Kidney epithelial cell (primary cell): ENCODE measurements at regions not wholly inside any gene's neighbourhood (a gene's known extent, or its start where the extent isn't known, plus 50 kb on each side); places are given as distances from the start of the nearest gene placed in this dataset.

Experiments used
- DNase-seq: peaks from one replicate; pipeline ENCODE4 v3.0.0-alpha.2; 2010; ENCODE audit warnings: low read depth
- H3K27me3 ChIP-seq: 2 replicates; pipeline ENCODE4 v1.6.0; 2011; ENCODE audit warnings: low read length; ENCODE audit not compliant: control insufficient read depth, insufficient read depth
- H3K36me3 ChIP-seq: 2 replicates; pipeline ENCODE4 v1.5.1; 2011; ENCODE audit warnings: low read length; ENCODE audit not compliant: control insufficient read depth, insufficient read depth
- H3K4me3 ChIP-seq: 2 replicates; pipeline ENCODE4 v1.5.1; 2011; ENCODE audit warnings: low read depth, mild to moderate bottlenecking, control low read depth, low read length
- TF ChIP-seq, protein P1 (sequence below): IDR thresholded peaks from 2 replicates; pipeline ENCODE4 v1.5.1; 2011; ENCODE audit warnings: mild to moderate bottlenecking, moderate library complexity, low read length, control low read depth, inconsistent platforms; ENCODE audit not compliant: insufficient read depth, poor library complexity, severe bottlenecking

DNA sequence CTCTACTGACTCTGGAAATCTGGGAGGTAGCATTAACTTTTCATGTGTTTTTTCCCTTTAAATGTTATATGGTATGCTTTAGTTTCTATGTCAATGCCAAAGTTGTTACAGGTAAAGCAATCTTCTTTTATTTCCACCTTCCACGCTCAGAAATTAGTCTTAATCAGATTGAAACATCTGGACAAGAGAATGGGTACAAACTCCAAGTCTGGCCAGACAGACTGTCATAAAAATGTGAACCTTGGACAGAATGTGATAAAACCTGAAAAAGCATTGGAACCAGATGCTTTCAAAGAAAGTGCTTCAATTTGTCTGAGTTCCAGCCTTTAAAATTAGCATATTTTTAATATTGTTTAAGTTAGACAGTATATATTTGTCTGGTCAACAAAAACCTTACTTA is 110.7 kb upstream of the P2RY1 start:
- TF ChIP-seq, protein P1, sequence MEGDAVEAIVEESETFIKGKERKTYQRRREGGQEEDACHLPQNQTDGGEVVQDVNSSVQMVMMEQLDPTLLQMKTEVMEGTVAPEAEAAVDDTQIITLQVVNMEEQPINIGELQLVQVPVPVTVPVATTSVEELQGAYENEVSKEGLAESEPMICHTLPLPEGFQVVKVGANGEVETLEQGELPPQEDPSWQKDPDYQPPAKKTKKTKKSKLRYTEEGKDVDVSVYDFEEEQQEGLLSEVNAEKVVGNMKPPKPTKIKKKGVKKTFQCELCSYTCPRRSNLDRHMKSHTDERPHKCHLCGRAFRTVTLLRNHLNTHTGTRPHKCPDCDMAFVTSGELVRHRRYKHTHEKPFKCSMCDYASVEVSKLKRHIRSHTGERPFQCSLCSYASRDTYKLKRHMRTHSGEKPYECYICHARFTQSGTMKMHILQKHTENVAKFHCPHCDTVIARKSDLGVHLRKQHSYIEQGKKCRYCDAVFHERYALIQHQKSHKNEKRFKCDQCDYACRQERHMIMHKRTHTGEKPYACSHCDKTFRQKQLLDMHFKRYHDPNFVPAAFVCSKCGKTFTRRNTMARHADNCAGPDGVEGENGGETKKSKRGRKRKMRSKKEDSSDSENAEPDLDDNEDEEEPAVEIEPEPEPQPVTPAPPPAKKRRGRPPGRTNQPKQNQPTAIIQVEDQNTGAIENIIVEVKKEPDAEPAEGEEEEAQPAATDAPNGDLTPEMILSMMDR = no peak
- Histone ChIP-seq H3K36me3 (no peaks in the 10 kb centered on the region), H3K27me3 (no peaks in the 10 kb centered on the region), H3K4me3 (no peak overlapping the region)
- no peak for DNase-seq

DNA sequence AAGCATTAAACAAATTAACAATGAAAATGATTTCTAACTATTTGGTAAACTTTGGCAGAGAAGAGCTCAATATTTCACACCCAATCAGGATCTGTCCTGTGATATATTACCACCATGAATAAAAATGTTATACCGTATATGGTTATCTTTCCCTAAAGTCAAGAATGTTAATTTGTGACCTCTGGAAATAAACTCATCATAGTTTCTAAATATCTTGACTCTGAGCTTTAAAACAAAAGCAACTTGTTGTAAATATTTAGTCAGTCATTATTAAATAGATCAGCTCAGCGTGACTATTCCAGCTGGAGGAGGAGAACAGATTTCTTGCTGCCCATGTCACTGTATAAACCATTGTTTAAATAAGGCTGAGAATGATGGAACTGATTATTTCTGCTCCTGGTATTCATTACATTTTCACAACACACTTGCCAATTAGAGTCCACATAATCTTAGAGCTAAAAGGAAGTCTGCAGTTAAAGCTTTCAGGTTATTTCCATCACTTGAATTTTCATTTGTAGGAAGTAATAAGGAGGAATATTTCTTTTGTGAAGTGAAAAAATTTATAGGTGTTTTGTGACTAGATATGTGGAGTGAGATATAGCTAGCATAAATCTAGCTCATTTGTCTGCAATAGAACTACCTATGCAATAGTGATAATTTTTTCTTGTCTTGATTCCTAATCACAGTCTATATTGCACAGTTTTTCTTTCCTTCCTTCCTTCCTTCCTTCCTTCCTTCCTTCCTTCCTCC is 106.5 kb upstream of the P2RY1 start:
- TF ChIP-seq, protein P1 = no peak

DNA sequence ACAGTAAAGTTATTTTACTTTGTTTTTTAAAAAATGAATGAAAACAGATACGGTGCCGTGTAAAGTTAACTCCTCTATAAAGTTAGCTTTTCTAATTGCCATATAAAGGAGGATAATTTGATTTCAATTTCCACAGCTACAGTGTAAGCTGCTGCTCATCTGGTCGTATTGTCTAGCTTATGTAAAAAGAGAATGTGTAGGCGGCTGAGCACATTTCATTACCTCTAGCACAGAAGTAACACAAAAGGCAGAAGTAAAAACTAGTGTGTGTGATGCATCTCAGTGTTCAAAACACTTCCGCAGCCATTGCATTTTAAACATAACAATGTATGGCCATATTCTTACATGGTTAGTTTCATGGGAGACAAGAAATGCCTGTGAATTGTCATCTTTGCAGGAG is 105.0 kb upstream of the P2RY1 start:
- Histone ChIP-seq H3K36me3 (no peaks in the 10 kb centered on the region), H3K27me3 (no peaks in the 10 kb centered on the region), H3K4me3 (no peak overlapping the region)
- no peak for DNase-seq
- TF ChIP-seq, protein P1 = no peak

More for the DNA sequence above, 106.5 kb upstream of the P2RY1 start:
- no peaks in the 10 kb centered on the region for H3K27me3 ChIP-seq
- no peak for DNase-seq
- no peaks in the 10 kb centered on the region for H3K36me3 ChIP-seq
- no peak overlapping the region for H3K4me3 ChIP-seq

DNA sequence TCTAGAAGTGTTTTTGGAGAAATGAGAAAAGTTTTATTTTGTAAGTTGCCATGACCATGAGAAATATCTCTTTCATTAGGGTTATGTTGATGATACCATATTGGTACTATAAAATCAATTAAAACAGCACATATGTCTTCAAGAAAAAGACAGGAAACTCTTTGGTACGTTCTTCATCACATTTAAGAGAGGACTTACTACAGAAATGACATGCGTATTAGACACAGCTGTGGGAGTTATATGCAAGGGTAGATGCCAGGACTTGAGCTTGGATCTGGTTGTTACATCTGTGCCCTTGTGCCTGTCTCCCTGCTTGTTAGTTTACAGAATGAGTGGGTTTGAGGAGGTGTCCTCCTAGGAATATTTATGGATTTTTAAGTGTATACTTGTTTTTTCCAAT is 103.4 kb upstream of the P2RY1 start:
- Histone ChIP-seq H3K4me3 (no peak overlapping the region), H3K36me3 (no peaks in the 10 kb centered on the region), H3K27me3 (no peaks in the 10 kb centered on the region)
- TF ChIP-seq, protein P1 = no peak
- DNase-seq = no peak

DNA sequence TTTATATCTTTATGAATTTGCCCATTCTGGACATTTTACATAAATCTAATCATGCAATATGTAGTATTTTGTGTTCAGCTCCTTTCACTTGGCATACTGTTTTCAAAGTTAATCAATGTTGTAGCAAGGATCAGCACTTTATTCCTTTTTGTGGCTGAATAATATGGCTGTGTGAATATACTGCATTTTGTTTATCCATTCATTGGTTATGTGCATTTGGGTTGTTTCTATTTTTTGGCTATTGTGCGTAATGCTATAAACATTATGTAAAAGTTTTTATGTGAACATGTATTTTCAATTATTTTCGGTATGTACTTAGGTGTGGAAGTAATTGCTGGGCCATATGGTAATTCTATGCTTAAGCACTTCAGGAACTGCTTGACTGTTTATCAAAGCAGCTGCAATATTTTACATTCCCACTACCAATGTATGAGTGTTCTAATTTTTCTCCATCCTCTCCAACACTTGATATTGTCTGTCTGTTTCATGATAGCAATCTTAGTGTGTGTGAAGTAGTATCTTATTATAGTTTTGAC is 101.3 kb upstream of the P2RY1 start:
- no peaks in the 10 kb centered on the region for H3K27me3 ChIP-seq
- TF ChIP-seq, protein P1 = no peak
- no peak for DNase-seq
- H3K36me3 ChIP-seq = no peaks in the 10 kb centered on the region
- no peak overlapping the region for H3K4me3 ChIP-seq
